ENCODE measurements at regions not wholly inside any gene's neighbourhood (a gene's known extent, or its start where the extent isn't known, plus 50 kb on each side); places are given as distances from the start of the nearest gene placed in this dataset.

DNA sequence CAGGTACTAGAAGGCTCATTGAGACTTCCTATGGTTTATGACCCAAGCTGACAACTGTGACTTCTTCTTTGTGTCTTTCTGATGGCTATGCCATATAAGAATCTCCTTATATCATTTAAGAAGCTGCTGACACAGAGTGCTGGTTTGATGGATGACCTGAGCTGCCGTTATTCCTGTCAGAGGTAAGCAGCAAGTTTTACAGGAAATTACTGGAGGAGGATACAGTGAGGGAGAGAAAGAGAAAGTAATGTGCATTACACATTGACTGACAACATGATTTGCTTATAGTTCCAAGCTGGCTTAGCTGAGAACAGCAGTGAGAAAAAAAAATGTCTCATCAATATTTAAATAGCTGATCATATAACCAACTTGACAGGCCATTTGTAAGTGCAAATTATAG, 981.4 kb downstream of the FSCB start:
- TF ChIP-seq ZFP3 (CRISPR knock-in tag; IDR thresholded peaks at IDR 0.05) (no peak), ARNTL (CRISPR knock-in tag; IDR thresholded peaks at IDR 0.05; ENCODE audit: borderline replicate concordance, low read depth) (no peak), GLIS3 (CRISPR knock-in tag; IDR thresholded peaks at IDR 0.05) (no peak), ZNF565 (CRISPR knock-in tag; conservative IDR thresholded peaks at IDR 0.05; ENCODE audit: low read depth) (no peak), ZFP30 (CRISPR knock-in tag; IDR thresholded peaks at IDR 0.05) (no peak)
- TF ChIP-seq, protein P1, sequence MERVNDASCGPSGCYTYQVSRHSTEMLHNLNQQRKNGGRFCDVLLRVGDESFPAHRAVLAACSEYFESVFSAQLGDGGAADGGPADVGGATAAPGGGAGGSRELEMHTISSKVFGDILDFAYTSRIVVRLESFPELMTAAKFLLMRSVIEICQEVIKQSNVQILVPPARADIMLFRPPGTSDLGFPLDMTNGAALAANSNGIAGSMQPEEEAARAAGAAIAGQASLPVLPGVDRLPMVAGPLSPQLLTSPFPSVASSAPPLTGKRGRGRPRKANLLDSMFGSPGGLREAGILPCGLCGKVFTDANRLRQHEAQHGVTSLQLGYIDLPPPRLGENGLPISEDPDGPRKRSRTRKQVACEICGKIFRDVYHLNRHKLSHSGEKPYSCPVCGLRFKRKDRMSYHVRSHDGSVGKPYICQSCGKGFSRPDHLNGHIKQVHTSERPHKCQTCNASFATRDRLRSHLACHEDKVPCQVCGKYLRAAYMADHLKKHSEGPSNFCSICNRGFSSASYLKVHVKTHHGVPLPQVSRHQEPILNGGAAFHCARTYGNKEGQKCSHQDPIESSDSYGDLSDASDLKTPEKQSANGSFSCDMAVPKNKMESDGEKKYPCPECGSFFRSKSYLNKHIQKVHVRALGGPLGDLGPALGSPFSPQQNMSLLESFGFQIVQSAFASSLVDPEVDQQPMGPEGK (CRISPR knock-in tag; IDR thresholded peaks at IDR 0.05; ENCODE audit: borderline replicate concordance), result no peak
